SK-N-SH treated with all-trans-retinoic acid at 6 μM for 48 hours (cell line): ENCODE measurements at regions not wholly inside any gene's neighbourhood (a gene's known extent, or its start where the extent isn't known, plus 50 kb on each side); places are given as distances from the start of the nearest gene placed in this dataset.

Experiments used
- ATAC-seq: fragments of 200-7000 bp; cut with Tn5 transposase; 3 replicates; pipeline ENCODE4 v1.9.1; 2020; ENCODE audit warnings: mild to moderate bottlenecking, moderate library complexity
- ARNTL ChIP-seq: fragments of 450-650 bp; formaldehyde crosslinking; IDR thresholded peaks from 2 replicates; pipeline ENCODE4 v1.5.0; 2020; ENCODE audit warnings: low read depth, mild to moderate bottlenecking, moderate library complexity, borderline replicate concordance
- BACH2 ChIP-seq: fragments of 250-450 bp; sonication (Bioruptor Pico); IDR thresholded peaks from 2 replicates; pipeline ENCODE4 v1.9.0; 2021; ENCODE audit warnings: mild to moderate bottlenecking, borderline replicate concordance
- CREB5 ChIP-seq: fragments of 250-450 bp; sonication (Bioruptor Pico); IDR thresholded peaks from 2 replicates; pipeline ENCODE4 v1.5.1; 2020; ENCODE audit warnings: low read depth, mild to moderate bottlenecking, moderate library complexity
- CSDC2 ChIP-seq: fragments of 250-450 bp; sonication (Bioruptor Pico); IDR thresholded peaks from 2 replicates; pipeline ENCODE4 v1.5.0; 2020; ENCODE audit warnings: mild to moderate bottlenecking, moderate library complexity
- CSRNP3 ChIP-seq: fragments of 250-450 bp; sonication (Bioruptor Pico); IDR thresholded peaks from 2 replicates; pipeline ENCODE4 v1.5.1; 2021; ENCODE audit warnings: mild to moderate bottlenecking, moderate library complexity
- ESRRG ChIP-seq: fragments of 250-450 bp; sonication (Bioruptor Pico); IDR thresholded peaks from 2 replicates; pipeline ENCODE4 v1.6.1; 2021; ENCODE audit warnings: mild to moderate bottlenecking
- GLIS3 ChIP-seq: fragments of 250-450 bp; sonication (Bioruptor Pico); IDR thresholded peaks from 2 replicates; pipeline ENCODE4 v1.5.0; 2020; ENCODE audit warnings: mild to moderate bottlenecking, moderate library complexity
- ISL1 ChIP-seq: fragments of 250-450 bp; sonication (Bioruptor Pico); IDR thresholded peaks from 2 replicates; pipeline ENCODE4 v2.1.2; 2022; ENCODE audit warnings: mild to moderate bottlenecking, moderate library complexity
- OSR1 ChIP-seq: fragments of 250-450 bp; sonication (Bioruptor Pico); IDR thresholded peaks from 2 replicates; pipeline ENCODE4 v1.8.0; 2022; ENCODE audit warnings: moderate library complexity, mild to moderate bottlenecking, inconsistent platforms
- POU6F1 ChIP-seq: fragments of 250-450 bp; sonication (Bioruptor Pico); IDR thresholded peaks from 2 replicates; pipeline ENCODE4 v1.8.0; 2021; ENCODE audit warnings: low read depth, mild to moderate bottlenecking, moderate library complexity, borderline replicate concordance
- PPARA ChIP-seq: fragments of 250-450 bp; sonication (Bioruptor Pico); IDR thresholded peaks from 2 replicates; pipeline ENCODE4 v1.5.0; 2020; ENCODE audit warnings: mild to moderate bottlenecking, borderline replicate concordance
- RARB ChIP-seq: fragments of 250-450 bp; sonication (Bioruptor Pico); IDR thresholded peaks from 2 replicates; pipeline ENCODE4 v1.8.0; 2021; ENCODE audit warnings: mild to moderate bottlenecking, moderate library complexity
- SNAI2 ChIP-seq: fragments of 250-450 bp; sonication (Bioruptor Pico); IDR thresholded peaks from 2 replicates; pipeline ENCODE4 v1.5.0; 2020; ENCODE audit warnings: mild to moderate bottlenecking, moderate library complexity
- TCF4 ChIP-seq: fragments of 250-450 bp; sonication (Bioruptor Pico); IDR thresholded peaks from 2 replicates; pipeline ENCODE4 v1.8.0; 2021; ENCODE audit warnings: mild to moderate bottlenecking, moderate library complexity, borderline replicate concordance
- ZC3H10 ChIP-seq: fragments of 250-450 bp; sonication (Bioruptor Pico); IDR thresholded peaks from 2 replicates; pipeline ENCODE4 v1.5.1; 2021; ENCODE audit warnings: mild to moderate bottlenecking, moderate library complexity
- ZFP3 ChIP-seq: fragments of 250-450 bp; sonication (Bioruptor Pico); IDR thresholded peaks from 2 replicates; pipeline ENCODE4 v1.5.0; 2020; ENCODE audit warnings: mild to moderate bottlenecking, moderate library complexity
- ZFP30 ChIP-seq: fragments of 450-650 bp; formaldehyde crosslinking; IDR thresholded peaks from 2 replicates; pipeline ENCODE4 v1.5.0; 2022; ENCODE audit warnings: mild to moderate bottlenecking, moderate library complexity
- ZNF565 ChIP-seq: fragments of 450-650 bp; formaldehyde crosslinking; conservative IDR thresholded peaks from 2 replicates; pipeline ENCODE4 v1.5.0; 2020; ENCODE audit warnings: low read depth, mild to moderate bottlenecking, moderate library complexity
- ZNF70 ChIP-seq: fragments of 450-650 bp; formaldehyde crosslinking; IDR thresholded peaks from 2 replicates; pipeline ENCODE4 v1.5.0; 2020; ENCODE audit warnings: mild to moderate bottlenecking, moderate library complexity
- ZNF8 ChIP-seq: fragments of 450-650 bp; formaldehyde crosslinking; IDR thresholded peaks from 2 replicates; pipeline ENCODE4 v1.5.0; 2020; ENCODE audit warnings: mild to moderate bottlenecking, moderate library complexity
- TF ChIP-seq, protein P1 (sequence below): fragments of 250-450 bp; sonication (Bioruptor Pico); IDR thresholded peaks from 2 replicates; pipeline ENCODE4 v1.8.0; 2020; ENCODE audit warnings: mild to moderate bottlenecking, moderate library complexity, borderline replicate concordance
- TF ChIP-seq, protein P2 (sequence below): fragments of 250-450 bp; sonication (Bioruptor Pico); IDR thresholded peaks from 2 replicates; pipeline ENCODE4 v1.5.0; 2020; ENCODE audit warnings: mild to moderate bottlenecking, moderate library complexity

DNA sequence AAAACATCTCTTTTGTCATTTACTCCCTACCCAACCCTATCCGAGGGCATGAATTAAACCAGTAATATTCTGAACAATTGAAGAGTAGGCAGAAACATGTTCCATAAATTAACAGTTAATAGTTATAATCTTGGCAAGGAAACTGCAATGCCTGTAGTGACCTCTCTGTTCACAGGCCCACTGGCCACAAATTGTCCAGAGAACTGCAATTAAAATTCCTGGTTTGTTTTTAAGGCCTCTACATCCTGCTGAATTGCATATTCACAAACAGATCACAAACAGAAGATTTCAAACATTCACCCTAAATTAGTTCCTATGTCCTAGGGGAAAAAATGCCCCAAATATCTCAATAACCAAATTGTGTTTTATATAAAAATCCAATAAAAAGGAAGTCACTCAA lies 143.2 kb upstream of the TRPC6 start:
- ATAC-seq: no peak
- peak; percentile 22; the same call in 1 of the 2 replicates for TF ChIP-seq ISL1 (CRISPR knock-in tag)
- TF ChIP-seq POU6F1: no peak
- TF ChIP-seq CSDC2 (CRISPR knock-in tag): no peak
- TF ChIP-seq PPARA (CRISPR knock-in tag): no peak

DNA sequence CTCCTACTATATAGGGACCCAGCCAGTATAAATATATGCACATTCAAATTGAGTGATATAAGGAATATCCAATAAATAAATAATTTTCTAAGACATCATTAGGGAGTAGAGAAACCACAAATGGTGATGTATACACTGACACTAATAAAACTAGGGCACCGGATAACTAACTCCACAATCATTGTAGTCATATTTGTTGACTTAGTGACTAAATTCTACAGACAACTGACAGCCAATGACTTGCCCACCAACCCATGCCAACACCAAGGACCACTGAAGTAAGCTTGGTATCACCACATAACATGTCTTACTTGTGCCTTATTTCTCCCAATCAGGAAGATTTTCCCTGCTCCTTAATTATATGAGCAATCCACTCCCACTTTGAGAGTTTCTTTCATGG lies 139.6 kb upstream of the TRPC6 start:
- ATAC-seq: no peak
- no peak for TF ChIP-seq CREB5
- no peak for TF ChIP-seq ZC3H10 (CRISPR knock-in tag)
- no peak for TF ChIP-seq ZFP3 (CRISPR knock-in tag)
- TF ChIP-seq ESRRG: no peak
- no peak for TF ChIP-seq TCF4 (CRISPR knock-in tag)
- no peak for TF ChIP-seq CSDC2 (CRISPR knock-in tag)
- TF ChIP-seq RARB (CRISPR knock-in tag): no peak
- TF ChIP-seq, protein P1, sequence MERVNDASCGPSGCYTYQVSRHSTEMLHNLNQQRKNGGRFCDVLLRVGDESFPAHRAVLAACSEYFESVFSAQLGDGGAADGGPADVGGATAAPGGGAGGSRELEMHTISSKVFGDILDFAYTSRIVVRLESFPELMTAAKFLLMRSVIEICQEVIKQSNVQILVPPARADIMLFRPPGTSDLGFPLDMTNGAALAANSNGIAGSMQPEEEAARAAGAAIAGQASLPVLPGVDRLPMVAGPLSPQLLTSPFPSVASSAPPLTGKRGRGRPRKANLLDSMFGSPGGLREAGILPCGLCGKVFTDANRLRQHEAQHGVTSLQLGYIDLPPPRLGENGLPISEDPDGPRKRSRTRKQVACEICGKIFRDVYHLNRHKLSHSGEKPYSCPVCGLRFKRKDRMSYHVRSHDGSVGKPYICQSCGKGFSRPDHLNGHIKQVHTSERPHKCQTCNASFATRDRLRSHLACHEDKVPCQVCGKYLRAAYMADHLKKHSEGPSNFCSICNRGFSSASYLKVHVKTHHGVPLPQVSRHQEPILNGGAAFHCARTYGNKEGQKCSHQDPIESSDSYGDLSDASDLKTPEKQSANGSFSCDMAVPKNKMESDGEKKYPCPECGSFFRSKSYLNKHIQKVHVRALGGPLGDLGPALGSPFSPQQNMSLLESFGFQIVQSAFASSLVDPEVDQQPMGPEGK (CRISPR knock-in tag): no peak
- TF ChIP-seq, protein P2, sequence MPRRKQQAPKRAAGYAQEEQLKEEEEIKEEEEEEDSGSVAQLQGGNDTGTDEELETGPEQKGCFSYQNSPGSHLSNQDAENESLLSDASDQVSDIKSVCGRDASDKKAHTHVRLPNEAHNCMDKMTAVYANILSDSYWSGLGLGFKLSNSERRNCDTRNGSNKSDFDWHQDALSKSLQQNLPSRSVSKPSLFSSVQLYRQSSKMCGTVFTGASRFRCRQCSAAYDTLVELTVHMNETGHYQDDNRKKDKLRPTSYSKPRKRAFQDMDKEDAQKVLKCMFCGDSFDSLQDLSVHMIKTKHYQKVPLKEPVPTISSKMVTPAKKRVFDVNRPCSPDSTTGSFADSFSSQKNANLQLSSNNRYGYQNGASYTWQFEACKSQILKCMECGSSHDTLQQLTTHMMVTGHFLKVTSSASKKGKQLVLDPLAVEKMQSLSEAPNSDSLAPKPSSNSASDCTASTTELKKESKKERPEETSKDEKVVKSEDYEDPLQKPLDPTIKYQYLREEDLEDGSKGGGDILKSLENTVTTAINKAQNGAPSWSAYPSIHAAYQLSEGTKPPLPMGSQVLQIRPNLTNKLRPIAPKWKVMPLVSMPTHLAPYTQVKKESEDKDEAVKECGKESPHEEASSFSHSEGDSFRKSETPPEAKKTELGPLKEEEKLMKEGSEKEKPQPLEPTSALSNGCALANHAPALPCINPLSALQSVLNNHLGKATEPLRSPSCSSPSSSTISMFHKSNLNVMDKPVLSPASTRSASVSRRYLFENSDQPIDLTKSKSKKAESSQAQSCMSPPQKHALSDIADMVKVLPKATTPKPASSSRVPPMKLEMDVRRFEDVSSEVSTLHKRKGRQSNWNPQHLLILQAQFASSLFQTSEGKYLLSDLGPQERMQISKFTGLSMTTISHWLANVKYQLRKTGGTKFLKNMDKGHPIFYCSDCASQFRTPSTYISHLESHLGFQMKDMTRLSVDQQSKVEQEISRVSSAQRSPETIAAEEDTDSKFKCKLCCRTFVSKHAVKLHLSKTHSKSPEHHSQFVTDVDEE (CRISPR knock-in tag): no peak

DNA sequence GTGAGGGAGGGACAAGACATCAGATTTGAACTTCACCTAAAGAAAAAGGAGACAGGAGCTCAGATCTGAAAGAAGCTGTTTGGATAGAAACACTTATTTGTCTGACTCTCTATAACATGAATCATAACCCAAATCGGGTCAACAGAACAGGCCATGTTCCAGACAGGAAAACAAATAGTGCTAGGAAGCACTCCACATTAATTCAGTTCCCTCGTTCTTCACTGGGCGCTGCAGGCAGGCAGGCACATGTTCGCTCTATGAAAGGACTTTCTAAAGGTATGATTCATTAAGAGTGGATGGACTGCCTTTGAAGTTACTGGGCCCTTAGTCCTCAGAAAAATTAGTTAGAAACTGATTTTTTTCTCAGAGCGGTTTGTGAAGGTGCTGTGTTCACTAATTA lies 137.5 kb upstream of the TRPC6 start:
- no peak for ATAC-seq
- TF ChIP-seq TCF4 (CRISPR knock-in tag) (no peak), CSRNP3 (CRISPR knock-in tag) (no peak), ZFP3 (CRISPR knock-in tag) (no peak), ZNF8 (CRISPR knock-in tag) (no peak), CSDC2 (CRISPR knock-in tag) (no peak), BACH2 (CRISPR knock-in tag) (no peak), ZFP30 (no peak), ESRRG (no peak), ZNF70 (no peak), POU6F1 (no peak), ARNTL (CRISPR knock-in tag) (no peak), OSR1 (CRISPR knock-in tag) (no peak), GLIS3 (CRISPR knock-in tag) (no peak), ISL1 (CRISPR knock-in tag) (no peak), SNAI2 (CRISPR knock-in tag) (no peak), ZC3H10 (CRISPR knock-in tag) (no peak), ZNF565 (CRISPR knock-in tag) (no peak)
- TF ChIP-seq, protein P2 (CRISPR knock-in tag): no peak
- TF ChIP-seq, protein P1 (CRISPR knock-in tag): no peak
